CD4-positive, CD25-positive, alpha-beta regulatory T cell (primary cell): ENCODE measurements at regions not wholly inside any gene's neighbourhood (a gene's known extent, or its start where the extent isn't known, plus 50 kb on each side); places are given as distances from the start of the nearest gene placed in this dataset.

ENCODE experiments used
- ATAC-seq, 2 donors: fragments of 150-1000 bp; cut with Tn5 transposase; one replicate each; pipeline ENCODE4 v1.10.0; 2021; ENCODE audit warnings: low read depth in 2 of 2, moderate number of reproducible peaks in 2 of 2, moderate library complexity in 1 of 2
- DNase-seq, 3 donors: peaks; one replicate each; pipeline versions ENCODE4 v3.0.0 to v3.0.0-alpha.2; 2012 to 2022; ENCODE audit warnings: mixed read lengths in 1 of 3
- H3K27ac ChIP-seq: one replicate; pipeline ENCODE4 v1.7.0; 2013; ENCODE audit warnings: mild to moderate bottlenecking, low read length; ENCODE audit not compliant: insufficient read depth, poor library complexity, severe bottlenecking
- H3K27me3 ChIP-seq: one replicate; pipeline ENCODE4 v1.7.0; 2013; ENCODE audit warnings: low read length; ENCODE audit not compliant: control insufficient read depth, insufficient read depth
- H3K36me3 ChIP-seq: one replicate; pipeline ENCODE4 v1.7.0; 2013; ENCODE audit warnings: mild to moderate bottlenecking, low read length, moderate library complexity; ENCODE audit not compliant: control insufficient read depth, insufficient read depth
- H3K4me1 ChIP-seq: 2 replicates; pipeline ENCODE4 v1.7.0; 2013; ENCODE audit warnings: mild to moderate bottlenecking, low read length; ENCODE audit not compliant: insufficient read depth, control insufficient read depth, poor library complexity, severe bottlenecking
- H3K4me3 ChIP-seq: one replicate; pipeline ENCODE4 v1.7.0; 2013; ENCODE audit warnings: low read depth, mild to moderate bottlenecking, low read length, moderate library complexity
- H3K9me3 ChIP-seq, 2 experiments: 1 replicate in 1 of 2; 2 replicates in 1 of 2; pipeline ENCODE4 v1.7.0; 2013; ENCODE audit warnings: low read length in 2 of 2, mild to moderate bottlenecking in 1 of 2, moderate library complexity in 1 of 2; ENCODE audit not compliant: control insufficient read depth in 2 of 2
- H3K27ac Mint-ChIP-seq, 3 donors: one replicate each; pipeline ENCODE4 v1.8.0; 2020 to 2022; ENCODE audit warnings: mild to moderate bottlenecking in 3 of 3, mixed read lengths in 3 of 3, moderate library complexity in 2 of 3
- H3K27me3 Mint-ChIP-seq: one replicate; pipeline ENCODE4 v1.8.0; 2022; ENCODE audit warnings: mild to moderate bottlenecking, mixed read lengths
- H3K36me3 Mint-ChIP-seq: one replicate; pipeline ENCODE4 v1.8.0; 2020; ENCODE audit warnings: mixed read lengths
- H3K4me1 Mint-ChIP-seq, 4 donors: one replicate each; pipeline ENCODE4 v1.8.0; 2020 to 2022; ENCODE audit warnings: mixed read lengths in 4 of 4, mild to moderate bottlenecking in 1 of 4
- H3K4me3 Mint-ChIP-seq, 4 donors: one replicate each; pipeline ENCODE4 v1.8.0; 2020 to 2022; ENCODE audit warnings: mild to moderate bottlenecking in 4 of 4, mixed read lengths in 4 of 4, moderate library complexity in 3 of 4
- H3K9me3 Mint-ChIP-seq, 7 donors: one replicate each; pipeline ENCODE4 v1.8.0; 2020 to 2022; ENCODE audit warnings: mixed read lengths in 7 of 7, mild to moderate bottlenecking in 3 of 7, moderate library complexity in 2 of 7

DNA sequence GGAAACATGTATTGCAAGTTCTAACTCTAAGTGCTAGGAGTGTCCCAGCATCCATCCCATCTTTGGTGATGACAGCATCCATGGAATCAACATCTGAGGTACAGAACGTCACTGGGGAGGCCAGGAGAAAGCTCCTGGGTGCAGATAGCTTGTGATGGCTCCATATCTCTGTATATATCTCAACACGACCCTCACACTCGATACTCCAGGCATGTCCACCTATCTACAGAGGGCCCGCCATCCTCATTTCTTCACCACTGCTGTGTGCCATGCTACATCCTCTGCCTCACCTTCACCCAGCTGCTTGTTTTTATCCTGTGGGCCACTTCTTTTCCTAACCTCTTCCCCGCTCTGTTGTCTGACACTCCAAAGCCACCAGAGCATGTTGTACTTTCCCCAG is 100.4 kb upstream of the SERP2 start:
- H3K27ac Mint-ChIP-seq, result peak overlapping the region; percentile 98
- no peak overlapping the region for H3K27ac ChIP-seq
- peaks cover 3% of the 10 kb centered on the region for H3K27me3 ChIP-seq
- no peaks in the 10 kb centered on the region for H3K9me3 ChIP-seq
- peaks cover 9 to 39% (median 25%) of the 10 kb centered on the region in 4 donors for H3K4me1 Mint-ChIP-seq
- H3K4me3 Mint-ChIP-seq, result peak overlapping the region in 2 of 4 donors; percentile 2 to 6
- H3K4me1 ChIP-seq, result peaks cover 17% of the 10 kb centered on the region
- ATAC-seq, result no peak
- peaks cover 10% of the 10 kb centered on the region for H3K36me3 Mint-ChIP-seq
- DNase-seq, result no peak
- no peaks in the 10 kb centered on the region for H3K36me3 ChIP-seq
- H3K4me3 ChIP-seq, result no peak overlapping the region
- peaks cover 0 to 7% (median 3%) of the 10 kb centered on the region in 7 donors for H3K9me3 Mint-ChIP-seq
- peaks cover 19% of the 10 kb centered on the region for H3K27me3 Mint-ChIP-seq

- Histone ChIP-seq H3K27me3 (peaks cover 7% of the 10 kb centered on the region), H3K9me3 (no peaks in the 10 kb centered on the region), H3K36me3 (no peaks in the 10 kb centered on the region), H3K4me3 (peak overlapping the region; percentile 83), H3K27ac (peak overlapping the region; percentile 72), H3K4me1 (peaks cover 17% of the 10 kb centered on the region)
- DNase-seq (peak; percentile 21 to 90 (median 84)), ATAC-seq (peak; percentile 96 to 97)
- Mint-ChIP-seq H3K4me3 (peak overlapping the region; percentile 69 to 93 (median 82)), H3K27ac (peak overlapping the region; percentile 98), H3K36me3 (peaks cover 10% of the 10 kb centered on the region), H3K27me3 (peaks cover 23% of the 10 kb centered on the region), H3K4me1 (peaks cover 9 to 44% (median 25%) of the 10 kb centered on the region in 4 donors), H3K9me3 (peaks cover 0 to 7% (median 3%) of the 10 kb centered on the region in 7 donors)
Measured at GRCh38 chr13:44273991-44274770, 99.4 kb upstream of the SERP2 start.

DNA sequence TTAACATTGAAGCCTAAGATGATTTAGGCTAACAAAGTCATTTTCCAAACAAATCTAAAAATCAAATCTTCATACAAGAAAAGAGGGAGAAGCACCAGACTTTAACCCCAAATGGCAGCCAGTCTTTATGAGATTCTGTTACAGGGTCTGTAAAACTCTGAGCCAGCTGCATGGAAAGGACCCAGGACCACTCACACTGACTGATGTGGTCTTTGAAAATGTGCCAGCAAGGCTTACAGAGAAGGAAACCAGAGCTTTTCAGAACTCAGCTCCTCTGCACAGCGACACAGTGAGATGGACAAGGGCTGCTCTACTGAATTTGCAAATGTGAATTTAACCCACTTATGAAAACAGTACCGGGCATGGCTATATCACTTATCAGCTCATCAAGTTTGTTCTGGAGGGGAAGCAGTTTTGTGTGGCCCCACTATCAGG is 98.8 kb upstream of the SERP2 start:
- H3K27ac ChIP-seq, result peak overlapping the region; percentile 72
- H3K4me3 Mint-ChIP-seq, result peak overlapping the region; percentile 69 to 93 (median 82)
- H3K27me3 ChIP-seq, result peaks cover 12% of the 10 kb centered on the region
- H3K9me3 ChIP-seq, result no peaks in the 10 kb centered on the region
- peak in 1 of 2 donors; percentile 32 for ATAC-seq
- H3K4me3 ChIP-seq, result peak overlapping the region; percentile 83
- peaks cover 11% of the 10 kb centered on the region for H3K36me3 Mint-ChIP-seq
- peaks cover 9 to 44% (median 25%) of the 10 kb centered on the region in 4 donors for H3K4me1 Mint-ChIP-seq
- peaks cover 24% of the 10 kb centered on the region for H3K27me3 Mint-ChIP-seq
- peaks cover 0 to 7% (median 3%) of the 10 kb centered on the region in 7 donors for H3K9me3 Mint-ChIP-seq
- H3K36me3 ChIP-seq, result no peaks in the 10 kb centered on the region
- H3K27ac Mint-ChIP-seq, result peak overlapping the region; percentile 98
- peaks cover 17% of the 10 kb centered on the region for H3K4me1 ChIP-seq
- DNase-seq, result peak in 1 of 3 donors; percentile 54

DNA sequence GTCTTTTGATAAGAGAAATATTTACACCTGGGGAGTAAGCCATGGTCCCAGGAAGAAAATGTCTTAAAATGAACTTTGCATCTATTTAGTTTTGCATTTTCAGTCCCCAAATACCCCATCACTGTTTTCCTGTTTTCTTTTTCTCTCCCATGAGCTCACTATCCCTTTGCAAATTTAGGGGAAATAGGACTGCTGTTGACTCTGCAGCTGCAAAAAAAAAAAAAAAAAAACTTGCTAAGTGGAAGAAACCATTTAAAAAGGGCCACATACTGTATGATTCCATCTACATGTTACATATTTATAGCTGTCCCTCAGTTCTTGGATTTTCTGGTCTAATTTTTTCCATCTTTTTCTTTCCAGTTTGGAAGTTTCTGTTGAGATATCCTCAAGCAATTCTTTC is 98.2 kb upstream of the SERP2 start:
- Mint-ChIP-seq H3K9me3 (peaks cover 0 to 9% (median 3%) of the 10 kb centered on the region in 7 donors), H3K27me3 (peaks cover 26% of the 10 kb centered on the region), H3K4me3 (peak overlapping the region in 3 of 4 donors; percentile 33 to 69 (median 61)), H3K36me3 (peaks cover 14% of the 10 kb centered on the region), H3K27ac (peak overlapping the region; percentile 98), H3K4me1 (peaks cover 9 to 44% (median 25%) of the 10 kb centered on the region in 4 donors)
- H3K4me1 ChIP-seq, result peaks cover 17% of the 10 kb centered on the region
- no peaks in the 10 kb centered on the region for H3K9me3 ChIP-seq
- H3K4me3 ChIP-seq, result peak overlapping the region; percentile 83
- H3K27me3 ChIP-seq, result peaks cover 16% of the 10 kb centered on the region
- no peaks in the 10 kb centered on the region for H3K36me3 ChIP-seq
- ATAC-seq, result no peak
- DNase-seq, result no peak
- no peak overlapping the region for H3K27ac ChIP-seq

DNA sequence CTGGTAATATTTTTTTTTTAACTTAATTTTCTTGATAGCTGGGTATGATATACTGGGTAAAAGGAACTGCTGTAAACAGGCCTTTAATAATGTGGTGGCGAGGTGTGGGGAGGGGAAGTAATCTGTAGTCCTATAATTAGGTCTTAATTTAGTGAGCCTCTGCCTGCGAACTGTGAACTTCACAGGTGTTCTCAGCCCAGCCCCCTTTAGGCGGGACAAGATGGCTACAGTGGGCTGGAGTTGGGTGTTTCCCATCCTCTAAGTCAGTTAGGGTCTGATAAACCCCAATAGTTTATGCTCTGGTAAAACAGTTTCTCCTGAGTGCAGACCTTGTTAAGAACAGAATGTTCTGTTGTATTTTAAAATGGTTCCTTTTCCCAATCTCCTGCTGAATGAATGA is 97.6 kb upstream of the SERP2 start:
- H3K27me3 ChIP-seq, result peaks cover 16% of the 10 kb centered on the region
- Mint-ChIP-seq H3K4me1 (peaks cover 9 to 44% (median 25%) of the 10 kb centered on the region in 4 donors), H3K9me3 (peaks cover 0 to 9% (median 3%) of the 10 kb centered on the region in 7 donors), H3K4me3 (peak overlapping the region in 2 of 4 donors; percentile 32 to 39), H3K36me3 (peaks cover 14% of the 10 kb centered on the region), H3K27me3 (peaks cover 27% of the 10 kb centered on the region), H3K27ac (peak overlapping the region; percentile 85 to 98 (median 98))
- no peak overlapping the region for H3K27ac ChIP-seq
- H3K36me3 ChIP-seq, result no peaks in the 10 kb centered on the region
- H3K9me3 ChIP-seq, result no peaks in the 10 kb centered on the region
- no peak overlapping the region for H3K4me3 ChIP-seq
- no peak for ATAC-seq
- peaks cover 17% of the 10 kb centered on the region for H3K4me1 ChIP-seq
- no peak for DNase-seq

- peaks cover 20% of the 10 kb centered on the region for H3K27me3 Mint-ChIP-seq
- peak overlapping the region in 1 of 3 donors; percentile 86 for H3K27ac Mint-ChIP-seq
Measured at GRCh38 chr13:44277459-44277858, 96.2 kb upstream of the SERP2 start.

GRCh38 chr13:44278166-44278565 is 95.5 kb upstream of the SERP2 start:
- H3K4me1 Mint-ChIP-seq, result peaks cover 9 to 42% (median 25%) of the 10 kb centered on the region in 4 donors
- H3K27me3 ChIP-seq, result peaks cover 21% of the 10 kb centered on the region
- peaks cover 17% of the 10 kb centered on the region for H3K4me1 ChIP-seq
- H3K27me3 Mint-ChIP-seq, result peaks cover 20% of the 10 kb centered on the region
- DNase-seq (peak in 1 of 3 donors; percentile 50), ATAC-seq (no peak)
- no peaks in the 10 kb centered on the region for H3K36me3 ChIP-seq
- H3K4me3 ChIP-seq, result no peak overlapping the region
- no peaks in the 10 kb centered on the region for H3K9me3 ChIP-seq
- peak overlapping the region in 1 of 3 donors; percentile 86 for H3K27ac Mint-ChIP-seq
- H3K9me3 Mint-ChIP-seq, result peaks cover 0 to 9% (median 3%) of the 10 kb centered on the region in 7 donors
- H3K4me3 Mint-ChIP-seq, result peak overlapping the region in 1 of 4 donors; percentile 56
- H3K27ac ChIP-seq, result no peak overlapping the region
- H3K36me3 Mint-ChIP-seq, result peaks cover 14% of the 10 kb centered on the region

More at GRCh38 chr13:44277459-44277858, 96.2 kb upstream of the SERP2 start:
- peaks cover 9 to 44% (median 25%) of the 10 kb centered on the region in 4 donors for H3K4me1 Mint-ChIP-seq
- no peaks in the 10 kb centered on the region for H3K9me3 ChIP-seq
- peaks cover 0 to 9% (median 3%) of the 10 kb centered on the region in 7 donors for H3K9me3 Mint-ChIP-seq
- DNase-seq (no peak), ATAC-seq (no peak)
- H3K36me3 ChIP-seq, result no peaks in the 10 kb centered on the region
- H3K27ac ChIP-seq, result no peak overlapping the region
- peaks cover 17% of the 10 kb centered on the region for H3K4me1 ChIP-seq
- H3K27me3 ChIP-seq, result peaks cover 19% of the 10 kb centered on the region
- H3K36me3 Mint-ChIP-seq, result peaks cover 14% of the 10 kb centered on the region
- no peak overlapping the region for H3K4me3 Mint-ChIP-seq
- no peak overlapping the region for H3K4me3 ChIP-seq
